ENCODE measurements at regions not wholly inside any gene's neighbourhood (a gene's known extent, or its start where the extent isn't known, plus 50 kb on each side); places are given as distances from the start of the nearest gene placed in this dataset.

DNA sequence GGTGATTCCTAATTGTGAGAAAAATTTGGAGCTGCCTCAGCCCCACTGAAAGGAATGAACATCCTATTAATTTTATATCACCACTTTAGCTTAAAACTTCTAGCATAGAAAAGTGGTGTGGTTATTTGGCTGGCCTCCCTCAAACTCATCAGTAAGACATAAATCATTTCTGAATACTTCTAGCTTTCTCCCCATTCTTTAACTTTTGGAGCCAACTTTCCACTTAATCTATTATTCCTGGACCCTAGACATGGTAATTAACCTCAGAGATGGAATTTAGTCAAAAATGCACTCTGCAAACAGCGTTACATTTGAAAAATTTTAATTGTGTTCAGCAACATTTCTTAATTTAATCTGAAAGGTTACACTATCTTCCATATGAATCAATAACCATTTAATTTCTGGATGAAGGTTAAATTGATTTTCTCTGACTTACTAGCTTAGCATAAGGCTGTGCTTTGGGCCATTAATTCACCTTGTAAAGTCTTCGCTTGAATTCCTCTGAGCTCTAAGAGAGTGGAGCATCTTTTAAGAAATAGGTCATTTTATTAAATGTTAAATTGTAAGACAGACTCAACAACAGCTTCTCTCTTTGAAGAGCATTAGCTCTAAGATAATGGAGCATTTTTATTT lies 753.6 kb upstream of the STXBP6 start:
- TF ChIP-seq, protein P1, sequence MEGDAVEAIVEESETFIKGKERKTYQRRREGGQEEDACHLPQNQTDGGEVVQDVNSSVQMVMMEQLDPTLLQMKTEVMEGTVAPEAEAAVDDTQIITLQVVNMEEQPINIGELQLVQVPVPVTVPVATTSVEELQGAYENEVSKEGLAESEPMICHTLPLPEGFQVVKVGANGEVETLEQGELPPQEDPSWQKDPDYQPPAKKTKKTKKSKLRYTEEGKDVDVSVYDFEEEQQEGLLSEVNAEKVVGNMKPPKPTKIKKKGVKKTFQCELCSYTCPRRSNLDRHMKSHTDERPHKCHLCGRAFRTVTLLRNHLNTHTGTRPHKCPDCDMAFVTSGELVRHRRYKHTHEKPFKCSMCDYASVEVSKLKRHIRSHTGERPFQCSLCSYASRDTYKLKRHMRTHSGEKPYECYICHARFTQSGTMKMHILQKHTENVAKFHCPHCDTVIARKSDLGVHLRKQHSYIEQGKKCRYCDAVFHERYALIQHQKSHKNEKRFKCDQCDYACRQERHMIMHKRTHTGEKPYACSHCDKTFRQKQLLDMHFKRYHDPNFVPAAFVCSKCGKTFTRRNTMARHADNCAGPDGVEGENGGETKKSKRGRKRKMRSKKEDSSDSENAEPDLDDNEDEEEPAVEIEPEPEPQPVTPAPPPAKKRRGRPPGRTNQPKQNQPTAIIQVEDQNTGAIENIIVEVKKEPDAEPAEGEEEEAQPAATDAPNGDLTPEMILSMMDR (IDR thresholded peaks at IDR 0.05; ENCODE audit: extremely low read depth, low read depth, low read length), result no peak
- Histone ChIP-seq H3K4me3 (ENCODE audit: insufficient read depth, low read length) (no peak overlapping the region), H3K9me3 (ENCODE audit: low read depth, low read length) (no peaks in the 10 kb centered on the region), H4K20me1 (ENCODE audit: insufficient read depth, low read length) (no peaks in the 10 kb centered on the region), H3K4me2 (ENCODE audit: insufficient read depth, low read length) (no peak overlapping the region), H3K4me1 (ENCODE audit: insufficient read depth, low read length) (no peaks in the 10 kb centered on the region), H3K79me2 (ENCODE audit: insufficient read depth, low read length) (no peaks in the 10 kb centered on the region), H2AFZ (ENCODE audit: low read length) (no peak overlapping the region), H3K27ac (ENCODE audit: low read depth, low read length) (no peak overlapping the region), H3K27me3 (ENCODE audit: insufficient read depth, low read length) (no peaks in the 10 kb centered on the region), H3K36me3 (ENCODE audit: insufficient read depth, low read length) (no peaks in the 10 kb centered on the region)
- DNase-seq (ENCODE audit: insufficient read length, low spot score, missing footprints), result no peak

DNA sequence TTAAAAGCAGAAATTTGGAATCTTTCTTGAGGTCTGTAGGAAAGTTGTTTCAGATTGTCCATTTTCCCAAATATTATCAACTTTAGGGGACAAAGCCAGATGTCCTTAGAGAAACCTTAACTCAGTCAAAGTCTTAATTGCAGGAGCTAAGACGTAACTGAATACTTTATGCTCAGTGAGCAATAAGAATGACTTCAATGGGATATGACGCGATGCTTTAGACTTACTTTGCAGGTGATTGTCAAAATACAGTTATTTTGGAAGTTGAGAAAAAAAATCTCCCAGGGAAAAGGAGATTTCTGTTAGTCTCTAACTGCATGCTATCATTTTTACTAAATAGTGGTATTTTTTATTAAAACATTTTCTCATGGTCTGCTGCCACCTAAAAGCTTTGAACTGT lies 750.9 kb upstream of the STXBP6 start:
- H3K27me3 ChIP-seq (ENCODE audit: insufficient read depth, low read length), result no peaks in the 10 kb centered on the region
- TF ChIP-seq, protein P1 (IDR thresholded peaks at IDR 0.05; ENCODE audit: extremely low read depth, low read depth, low read length), result no peak
- no peak overlapping the region for H3K4me2 ChIP-seq (ENCODE audit: insufficient read depth, low read length)
- no peaks in the 10 kb centered on the region for H3K9me3 ChIP-seq (ENCODE audit: low read depth, low read length)
- H4K20me1 ChIP-seq (ENCODE audit: insufficient read depth, low read length), result no peaks in the 10 kb centered on the region
- no peak overlapping the region for H2AFZ ChIP-seq (ENCODE audit: low read length)
- H3K79me2 ChIP-seq (ENCODE audit: insufficient read depth, low read length), result no peaks in the 10 kb centered on the region
- no peaks in the 10 kb centered on the region for H3K36me3 ChIP-seq (ENCODE audit: insufficient read depth, low read length)
- DNase-seq (ENCODE audit: insufficient read length, low spot score, missing footprints), result no peak
- H3K4me1 ChIP-seq (ENCODE audit: insufficient read depth, low read length), result no peaks in the 10 kb centered on the region
- no peak overlapping the region for H3K4me3 ChIP-seq (ENCODE audit: insufficient read depth, low read length)
- H3K27ac ChIP-seq (ENCODE audit: low read depth, low read length), result no peak overlapping the region

DNA sequence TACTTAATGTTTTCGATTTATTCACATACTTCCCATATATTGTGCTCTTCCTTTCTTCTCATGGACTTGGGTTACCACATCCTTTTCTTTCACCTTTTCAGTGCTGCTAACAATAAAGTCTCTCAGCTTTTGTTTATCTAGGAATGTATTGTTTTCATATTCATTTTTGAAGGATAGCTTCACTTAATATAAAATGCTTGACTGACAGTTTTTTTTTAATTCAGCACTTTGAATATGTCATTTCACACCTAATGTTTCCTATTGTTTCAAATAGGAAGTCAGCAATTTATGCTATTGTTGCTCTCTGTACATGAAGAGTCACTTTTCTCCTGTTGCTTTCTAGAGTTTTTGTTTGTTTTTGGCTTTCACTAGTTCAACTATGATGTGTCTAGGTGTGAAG lies 738.3 kb upstream of the STXBP6 start:
- no peaks in the 10 kb centered on the region for H4K20me1 ChIP-seq (ENCODE audit: insufficient read depth, low read length)
- H3K4me3 ChIP-seq (ENCODE audit: insufficient read depth, low read length), result no peak overlapping the region
- no peak overlapping the region for H3K27ac ChIP-seq (ENCODE audit: low read depth, low read length)
- H2AFZ ChIP-seq (ENCODE audit: low read length), result no peak overlapping the region
- no peaks in the 10 kb centered on the region for H3K79me2 ChIP-seq (ENCODE audit: insufficient read depth, low read length)
- TF ChIP-seq, protein P1 (IDR thresholded peaks at IDR 0.05; ENCODE audit: extremely low read depth, low read depth, low read length), result no peak
- DNase-seq (ENCODE audit: insufficient read length, low spot score, missing footprints), result no peak
- H3K9me3 ChIP-seq (ENCODE audit: low read depth, low read length), result peaks cover 2% of the 10 kb centered on the region
- no peaks in the 10 kb centered on the region for H3K27me3 ChIP-seq (ENCODE audit: insufficient read depth, low read length)
- no peak overlapping the region for H3K4me2 ChIP-seq (ENCODE audit: insufficient read depth, low read length)
- no peaks in the 10 kb centered on the region for H3K4me1 ChIP-seq (ENCODE audit: insufficient read depth, low read length)
- no peaks in the 10 kb centered on the region for H3K36me3 ChIP-seq (ENCODE audit: insufficient read depth, low read length)

DNA sequence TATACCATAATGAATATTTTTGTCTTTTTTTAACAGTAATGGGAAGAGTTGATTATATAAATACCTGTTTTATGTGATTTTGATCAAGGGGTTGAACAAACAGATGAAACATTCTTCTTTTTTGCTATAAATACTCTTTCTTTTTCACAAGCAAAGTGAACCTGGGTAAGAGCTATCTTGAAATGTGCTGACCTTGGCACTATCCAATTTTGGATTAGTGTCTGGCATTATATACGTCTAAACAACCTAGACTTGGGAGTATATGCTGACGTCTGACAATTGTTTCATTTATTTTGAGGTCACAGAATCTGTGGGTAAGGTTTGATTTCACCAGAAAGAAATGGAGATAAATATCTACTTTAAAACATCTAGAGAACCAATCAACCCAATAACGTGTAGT lies 716.0 kb upstream of the STXBP6 start:
- no peak overlapping the region for H3K4me2 ChIP-seq (ENCODE audit: insufficient read depth, low read length)
- no peak overlapping the region for H3K27ac ChIP-seq (ENCODE audit: low read depth, low read length)
- no peak overlapping the region for H3K4me3 ChIP-seq (ENCODE audit: insufficient read depth, low read length)
- H3K4me1 ChIP-seq (ENCODE audit: insufficient read depth, low read length), result no peaks in the 10 kb centered on the region
- H2AFZ ChIP-seq (ENCODE audit: low read length), result no peak overlapping the region
- H4K20me1 ChIP-seq (ENCODE audit: insufficient read depth, low read length), result no peaks in the 10 kb centered on the region
- no peaks in the 10 kb centered on the region for H3K9me3 ChIP-seq (ENCODE audit: low read depth, low read length)
- H3K36me3 ChIP-seq (ENCODE audit: insufficient read depth, low read length), result no peaks in the 10 kb centered on the region
- no peaks in the 10 kb centered on the region for H3K79me2 ChIP-seq (ENCODE audit: insufficient read depth, low read length)
- no peak for DNase-seq (ENCODE audit: insufficient read length, low spot score, missing footprints)
- H3K27me3 ChIP-seq (ENCODE audit: insufficient read depth, low read length), result no peaks in the 10 kb centered on the region
- TF ChIP-seq, protein P1 (IDR thresholded peaks at IDR 0.05; ENCODE audit: extremely low read depth, low read depth, low read length), result no peak
